ENCODE measurements at regions not wholly inside any gene's neighbourhood (a gene's known extent, or its start where the extent isn't known, plus 50 kb on each side); places are given as distances from the start of the nearest gene placed in this dataset.

DNA sequence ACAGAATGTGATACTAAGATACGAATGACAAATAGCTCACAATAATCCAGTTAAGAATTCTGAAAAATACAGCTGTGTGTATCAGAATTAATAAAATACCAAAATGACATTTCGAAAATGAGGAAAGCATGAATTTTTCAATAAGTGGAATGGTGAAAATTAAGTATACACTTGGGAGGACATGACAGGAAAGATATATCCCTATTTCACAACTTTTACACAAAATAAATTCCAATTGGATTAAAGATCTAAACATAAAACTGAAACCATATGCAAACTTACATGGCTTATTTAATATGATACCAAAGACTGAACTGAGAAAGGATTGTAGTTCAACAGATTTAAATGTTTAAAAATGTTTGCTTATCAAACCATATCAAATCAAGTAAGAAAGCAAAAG, 510.4 kb upstream of the ADAMTS5 start:
- H3K27me3 ChIP-seq (replicated peaks; ENCODE audit: control insufficient read depth, insufficient read depth, low read length) = no peaks in the 10 kb centered on the region
- DNase-seq (ENCODE audit: extremely low read depth, insufficient read length) = no peak
- TF ChIP-seq, protein P1, sequence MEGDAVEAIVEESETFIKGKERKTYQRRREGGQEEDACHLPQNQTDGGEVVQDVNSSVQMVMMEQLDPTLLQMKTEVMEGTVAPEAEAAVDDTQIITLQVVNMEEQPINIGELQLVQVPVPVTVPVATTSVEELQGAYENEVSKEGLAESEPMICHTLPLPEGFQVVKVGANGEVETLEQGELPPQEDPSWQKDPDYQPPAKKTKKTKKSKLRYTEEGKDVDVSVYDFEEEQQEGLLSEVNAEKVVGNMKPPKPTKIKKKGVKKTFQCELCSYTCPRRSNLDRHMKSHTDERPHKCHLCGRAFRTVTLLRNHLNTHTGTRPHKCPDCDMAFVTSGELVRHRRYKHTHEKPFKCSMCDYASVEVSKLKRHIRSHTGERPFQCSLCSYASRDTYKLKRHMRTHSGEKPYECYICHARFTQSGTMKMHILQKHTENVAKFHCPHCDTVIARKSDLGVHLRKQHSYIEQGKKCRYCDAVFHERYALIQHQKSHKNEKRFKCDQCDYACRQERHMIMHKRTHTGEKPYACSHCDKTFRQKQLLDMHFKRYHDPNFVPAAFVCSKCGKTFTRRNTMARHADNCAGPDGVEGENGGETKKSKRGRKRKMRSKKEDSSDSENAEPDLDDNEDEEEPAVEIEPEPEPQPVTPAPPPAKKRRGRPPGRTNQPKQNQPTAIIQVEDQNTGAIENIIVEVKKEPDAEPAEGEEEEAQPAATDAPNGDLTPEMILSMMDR (IDR thresholded peaks at IDR 0.05; ENCODE audit: insufficient read depth, low read length, poor library complexity, severe bottlenecking) = no peak
- H3K4me3 ChIP-seq (replicated peaks; ENCODE audit: low read depth, low read length) = no peak overlapping the region
- no peaks in the 10 kb centered on the region for H3K36me3 ChIP-seq (ENCODE audit: control insufficient read depth, insufficient read depth, low read length)

DNA sequence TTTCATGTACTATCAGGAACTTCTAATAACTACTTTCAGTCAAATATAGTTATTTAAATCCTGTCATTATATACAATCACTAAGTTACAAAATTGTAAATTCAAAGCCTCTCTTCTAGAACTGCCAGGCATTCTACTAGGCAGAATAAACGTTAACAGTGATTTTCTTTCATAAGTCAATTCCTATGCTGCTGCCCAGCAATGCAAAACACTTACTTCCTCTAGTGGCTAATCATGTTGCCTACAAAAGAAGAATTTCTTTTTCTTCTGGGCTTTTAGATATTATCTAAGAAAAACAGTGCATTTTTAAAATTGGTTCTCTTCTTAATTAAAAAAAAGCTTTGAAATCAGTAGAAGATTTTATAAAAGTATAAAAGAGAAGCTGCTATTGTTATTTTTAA, 509.8 kb upstream of the ADAMTS5 start:
- Histone ChIP-seq H3K27me3 (replicated peaks; ENCODE audit: control insufficient read depth, insufficient read depth, low read length) (no peaks in the 10 kb centered on the region), H3K4me3 (replicated peaks; ENCODE audit: low read depth, low read length) (no peak overlapping the region), H3K36me3 (ENCODE audit: control insufficient read depth, insufficient read depth, low read length) (no peaks in the 10 kb centered on the region)
- TF ChIP-seq, protein P1 (IDR thresholded peaks at IDR 0.05; ENCODE audit: insufficient read depth, low read length, poor library complexity, severe bottlenecking) = no peak
- DNase-seq (ENCODE audit: extremely low read depth, insufficient read length) = no peak

DNA sequence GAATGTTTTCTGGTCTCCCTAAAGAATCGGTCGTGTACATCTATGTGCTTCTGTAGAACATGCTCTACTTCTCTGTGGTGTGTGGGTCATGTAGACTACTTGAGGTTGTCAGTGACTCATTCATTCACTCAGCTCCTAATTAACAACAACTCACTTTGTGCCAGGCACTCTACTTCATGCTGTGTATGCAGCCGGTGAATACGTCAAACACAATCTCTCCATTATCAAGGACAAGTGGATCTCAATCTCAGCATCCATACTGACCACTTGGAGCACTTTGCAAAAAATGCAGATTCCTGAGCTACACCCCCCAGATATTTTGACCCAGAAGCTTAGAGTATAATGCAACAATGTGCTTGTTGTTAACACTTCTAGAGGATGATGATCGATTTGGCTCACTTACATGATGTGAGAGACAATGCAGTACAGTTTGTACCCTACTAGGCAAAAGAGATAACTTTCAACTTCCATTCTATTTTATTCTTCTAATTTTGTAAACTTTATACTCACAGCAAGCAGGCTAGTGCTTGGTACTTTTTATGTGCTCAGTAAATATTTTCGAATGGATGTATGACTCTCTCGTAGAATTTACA, 508.6 kb upstream of the ADAMTS5 start:
- DNase-seq (ENCODE audit: extremely low read depth, insufficient read length) = no peak

DNA sequence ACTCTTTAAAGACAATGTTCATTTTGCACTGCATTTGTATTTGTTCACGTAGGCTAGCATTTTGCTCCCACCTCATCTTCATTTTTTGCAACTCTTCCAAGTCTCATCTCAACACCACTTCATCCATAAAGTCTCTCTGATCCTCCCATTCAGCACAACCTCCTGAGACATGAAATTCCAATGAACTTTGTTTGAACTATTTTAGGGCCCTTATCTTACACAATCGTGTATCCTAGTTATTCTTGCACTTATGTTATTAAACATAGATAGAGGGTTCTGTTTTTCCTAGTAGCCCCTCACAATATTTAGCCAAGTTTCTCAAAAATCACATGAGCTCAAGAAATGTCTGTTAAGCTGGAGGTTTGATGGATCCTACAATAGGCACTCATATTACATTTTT, 500.5 kb upstream of the ADAMTS5 start:
- H3K4me3 ChIP-seq (replicated peaks; ENCODE audit: low read depth, low read length) = no peak overlapping the region
- H3K27me3 ChIP-seq (replicated peaks; ENCODE audit: control insufficient read depth, insufficient read depth, low read length) = no peaks in the 10 kb centered on the region
- TF ChIP-seq, protein P1 (IDR thresholded peaks at IDR 0.05; ENCODE audit: insufficient read depth, low read length, poor library complexity, severe bottlenecking) = no peak
- H3K36me3 ChIP-seq (ENCODE audit: control insufficient read depth, insufficient read depth, low read length) = no peaks in the 10 kb centered on the region
- DNase-seq (ENCODE audit: extremely low read depth, insufficient read length) = no peak

More for the DNA sequence above, 508.6 kb upstream of the ADAMTS5 start:
- Histone ChIP-seq H3K36me3 (ENCODE audit: control insufficient read depth, insufficient read depth, low read length) (no peaks in the 10 kb centered on the region), H3K4me3 (replicated peaks; ENCODE audit: low read depth, low read length) (no peak overlapping the region), H3K27me3 (replicated peaks; ENCODE audit: control insufficient read depth, insufficient read depth, low read length) (no peaks in the 10 kb centered on the region)
- TF ChIP-seq, protein P1 (IDR thresholded peaks at IDR 0.05; ENCODE audit: insufficient read depth, low read length, poor library complexity, severe bottlenecking) = no peak

DNA sequence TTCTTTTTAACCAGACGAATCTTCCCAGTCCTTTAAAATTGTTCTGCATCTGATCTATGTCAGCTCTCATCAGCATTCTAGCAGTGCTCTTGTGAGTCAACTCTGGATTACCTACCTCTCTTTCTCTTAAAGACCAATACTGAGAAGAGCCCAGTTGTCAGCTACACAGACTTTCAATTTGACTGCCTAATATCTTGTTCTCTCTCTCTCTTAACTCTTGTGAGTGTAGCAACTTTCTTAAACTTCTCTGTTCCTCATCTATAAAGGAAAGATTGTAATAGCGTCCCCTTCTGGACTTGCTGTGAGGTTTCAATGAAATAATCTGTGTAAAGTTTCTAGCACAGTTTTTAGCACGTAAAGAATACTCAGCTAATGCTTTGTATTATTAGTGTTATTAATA, 499.3 kb upstream of the ADAMTS5 start:
- Histone ChIP-seq H3K36me3 (ENCODE audit: control insufficient read depth, insufficient read depth, low read length) (no peaks in the 10 kb centered on the region), H3K4me3 (replicated peaks; ENCODE audit: low read depth, low read length) (no peak overlapping the region), H3K27me3 (replicated peaks; ENCODE audit: control insufficient read depth, insufficient read depth, low read length) (no peaks in the 10 kb centered on the region)
- no peak for DNase-seq (ENCODE audit: extremely low read depth, insufficient read length)
- TF ChIP-seq, protein P1 (IDR thresholded peaks at IDR 0.05; ENCODE audit: insufficient read depth, low read length, poor library complexity, severe bottlenecking) = no peak

DNA sequence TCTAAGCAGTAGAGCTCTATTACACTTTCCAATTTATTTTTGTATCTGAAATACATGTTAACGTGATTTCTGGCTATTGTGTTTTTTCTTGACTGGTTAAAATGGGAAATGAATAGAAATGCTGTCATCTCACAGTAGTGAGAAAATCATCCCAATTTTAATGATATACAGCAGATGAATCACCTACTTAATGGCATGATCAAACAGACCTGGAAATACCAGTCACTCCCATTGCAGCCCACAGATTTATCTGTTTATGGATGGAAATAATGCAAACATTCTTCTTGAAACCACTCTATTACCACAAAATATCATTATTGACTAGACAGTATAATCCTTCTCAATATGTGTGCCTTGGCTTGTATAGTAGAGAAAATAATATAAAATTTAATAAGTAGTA, 497.8 kb upstream of the ADAMTS5 start:
- no peak overlapping the region for H3K4me3 ChIP-seq (replicated peaks; ENCODE audit: low read depth, low read length)
- no peaks in the 10 kb centered on the region for H3K36me3 ChIP-seq (ENCODE audit: control insufficient read depth, insufficient read depth, low read length)
- TF ChIP-seq, protein P1 (IDR thresholded peaks at IDR 0.05; ENCODE audit: insufficient read depth, low read length, poor library complexity, severe bottlenecking) = no peak
- H3K27me3 ChIP-seq (replicated peaks; ENCODE audit: control insufficient read depth, insufficient read depth, low read length) = no peaks in the 10 kb centered on the region
- no peak for DNase-seq (ENCODE audit: extremely low read depth, insufficient read length)
